Spleen (tissue), 7 donors: ENCODE measurements at regions not wholly inside any gene's neighbourhood (a gene's known extent, or its start where the extent isn't known, plus 50 kb on each side); places are given as distances from the start of the nearest gene placed in this dataset.

Source experiments
- CTCF ChIP-seq, 11 experiments: fragments of 200-600 bp in 7 of 11; fragments of 450-650 bp in 4 of 11; sonication (generic) in 4 of 11; IDR thresholded peaks in 8 of 11; conservative IDR thresholded peaks in 3 of 11; 1 replicate in 7 of 11; 2 replicates in 4 of 11; pipeline versions ENCODE4 v1.4.0 to v1.8.0; 2016 to 2021; ENCODE audit warnings: antibody characterized with exemption in 11 of 11, inconsistent platforms in 4 of 11, mild to moderate bottlenecking in 1 of 11
- POLR2A ChIP-seq, 3 donors: fragments of 450-650 bp; IDR thresholded peaks; one replicate each; pipeline ENCODE4 v1.5.1; 2017; ENCODE audit warnings: antibody characterized with exemption in 3 of 3, mild to moderate bottlenecking in 1 of 3
- POLR2AphosphoS5 ChIP-seq, 3 donors: sonication (generic); formaldehyde crosslinking; IDR thresholded peaks; one replicate each; pipeline ENCODE4 v1.5.1; 2017; ENCODE audit warnings: antibody characterized with exemption in 3 of 3
- donor health status: DM: no; HTN: no; CAD: no; lungs with moderate emphysema.
- donor health status: DM: no; HTN: no; CAD: no.
- donor health status: DM: no; HTN: no; CAD: no.

- no peak for TF ChIP-seq CTCF (IDR thresholded peaks at IDR 0.05 in 8 of 11, conservative IDR thresholded peaks at IDR 0.05 in 3 of 11)
- no peak for TF ChIP-seq POLR2A (IDR thresholded peaks at IDR 0.05)
- no peak for TF ChIP-seq POLR2AphosphoS5 (IDR thresholded peaks at IDR 0.05)
These were observed 336.4 kb upstream of the BTBD3 start for GRCh38 chr20:11581271-11581670.
